Left colon (tissue), 2 donors: ENCODE measurements at regions not wholly inside any gene's neighbourhood (a gene's known extent, or its start where the extent isn't known, plus 50 kb on each side); places are given as distances from the start of the nearest gene placed in this dataset.
"Not testable (repeated sequence)": the region's sequence is repeated elsewhere in the genome, so short reads cannot be mapped to it uniquely, and the experiment has no call there.

Experiments
- ATAC-seq: fragments of 200-7000 bp; cut with Tn5 transposase; one replicate; pipeline ENCODE4 v1.9.1; 2020; ENCODE audit warnings: mild to moderate bottlenecking, moderate library complexity
- DNase-seq, 2 donors: peaks; one replicate each; pipeline ENCODE4 v3.0.0-alpha.2; 2020
- intact Hi-C, 2 donors: fragments of 100-400 bp; cut with DNase I in 1 of 2; cut with micrococcal nuclease in 1 of 2; formaldehyde crosslinking; loops; one replicate each; pipeline versions ENCODE4 v1.11.2 to v1.14.0; 2022; cut with DNase I, micrococcal nuclease
- donor health status: DM: no; HTN: no; CAD: no.
- donor health status: DM: yes; HTN: yes; CAD: no.

DNA sequence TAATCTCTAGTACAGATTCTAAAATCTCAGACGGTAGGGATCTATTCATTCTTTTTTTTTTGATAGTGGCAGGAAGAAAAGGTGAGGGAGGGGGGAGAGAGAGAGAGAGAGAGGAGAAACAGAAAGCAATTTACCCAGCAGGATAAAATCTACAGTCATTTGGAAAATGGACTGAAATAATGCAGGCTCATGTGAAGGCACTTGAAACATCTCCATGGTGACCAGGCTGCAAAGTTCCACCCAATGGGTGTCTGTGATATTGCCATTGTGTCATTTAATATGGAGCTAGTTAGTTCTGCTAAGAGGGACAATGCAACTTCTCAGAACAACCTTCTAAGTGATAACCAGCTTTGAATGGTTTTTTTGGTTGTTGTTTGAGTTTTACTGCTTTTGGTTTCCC lies 165.2 kb upstream of the RAG2 start:
- intact Hi-C loops = no loop called here
- ATAC-seq (no peak), DNase-seq (no peak)

DNA sequence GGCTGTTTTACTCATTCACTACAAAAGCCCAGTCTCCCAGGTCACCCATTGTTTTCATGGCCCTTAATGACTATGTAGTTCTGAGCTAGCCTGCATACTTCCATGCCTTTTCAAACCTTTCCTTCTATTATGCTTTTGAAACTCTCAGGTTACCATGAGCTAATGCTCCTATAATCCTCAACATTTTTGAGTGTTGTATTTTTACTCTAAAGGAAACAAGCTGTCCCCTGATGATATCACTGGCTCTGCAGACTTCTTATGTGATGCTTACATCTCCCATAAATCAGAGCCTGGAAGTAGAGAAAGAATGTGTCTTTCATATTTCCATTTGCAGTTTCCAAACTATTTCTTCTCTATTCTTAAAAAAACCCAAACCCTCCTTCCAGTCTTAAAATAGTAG lies 159.0 kb upstream of the RAG2 start:
- DNase-seq (no peak), ATAC-seq (no peak)
- intact Hi-C loops = no loop called here

GRCh38 chr11:36753960-36754359 lies 155.9 kb upstream of the RAG2 start:
- intact Hi-C loops = no loop called here
- ATAC-seq (no peak), DNase-seq (no peak)

- intact Hi-C loops = no loop called here
- no peak for ATAC-seq
These were observed 154.0 kb upstream of the RAG2 start for GRCh38 chr11:36751996-36752395.

DNA sequence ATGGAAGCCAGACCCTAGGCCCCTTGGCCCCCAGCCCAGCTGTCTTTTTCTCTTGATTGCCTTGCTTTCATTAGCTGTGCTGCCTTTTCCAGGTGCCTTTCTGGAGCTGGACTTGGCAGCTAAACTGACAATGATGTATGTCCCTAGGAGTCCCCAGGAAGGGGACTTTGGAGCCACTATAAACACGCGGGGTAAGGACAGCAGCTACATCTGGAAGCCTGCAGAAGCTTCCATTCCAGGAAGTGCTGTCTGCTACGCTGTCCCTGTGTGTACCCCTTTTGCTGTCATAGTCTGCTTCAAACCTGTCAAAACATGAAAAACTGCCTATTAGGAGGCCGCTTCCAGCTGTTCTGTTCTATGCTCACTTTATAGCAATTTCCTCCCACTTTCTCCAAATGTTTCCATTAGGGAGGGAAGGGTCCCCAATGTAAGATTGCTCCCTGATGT lies 153.3 kb upstream of the RAG2 start:
- intact Hi-C loops = no loop called here
- ATAC-seq (peak; percentile 49), DNase-seq (no peak)

More at GRCh38 chr11:36751996-36752395, 154.0 kb upstream of the RAG2 start:
- no peak for DNase-seq

- ATAC-seq (no peak), DNase-seq (no peak)
- intact Hi-C loops = no loop called here
These were observed 152.3 kb upstream of the RAG2 start for GRCh38 chr11:36750349-36750748.

DNA sequence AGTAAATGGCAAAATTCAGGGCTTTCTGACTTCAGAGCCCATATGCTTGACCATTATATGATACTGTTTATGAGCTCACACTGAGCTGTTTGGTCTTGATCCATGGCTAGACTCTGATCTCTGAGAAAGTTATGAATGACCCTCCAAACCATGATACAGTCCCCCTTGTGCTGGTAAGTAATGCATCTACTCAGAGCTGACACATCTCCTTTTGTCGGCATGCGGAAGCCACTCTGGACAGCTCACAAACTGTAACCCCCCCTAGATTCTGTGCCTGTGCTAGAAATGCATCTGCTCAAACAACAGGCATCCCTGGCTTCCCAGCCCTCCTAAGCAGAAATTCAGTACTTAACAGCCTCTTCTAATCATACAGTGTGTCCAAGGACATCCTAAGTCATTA lies 150.8 kb upstream of the RAG2 start:
- intact Hi-C loops = loop anchor here in 1 of 2 donors (10.0 kb wide), 1 partner anchor 184 kb away; the partner anchor contains the start of gene RAG1
- DNase-seq = no peak
- no peak for ATAC-seq

DNA sequence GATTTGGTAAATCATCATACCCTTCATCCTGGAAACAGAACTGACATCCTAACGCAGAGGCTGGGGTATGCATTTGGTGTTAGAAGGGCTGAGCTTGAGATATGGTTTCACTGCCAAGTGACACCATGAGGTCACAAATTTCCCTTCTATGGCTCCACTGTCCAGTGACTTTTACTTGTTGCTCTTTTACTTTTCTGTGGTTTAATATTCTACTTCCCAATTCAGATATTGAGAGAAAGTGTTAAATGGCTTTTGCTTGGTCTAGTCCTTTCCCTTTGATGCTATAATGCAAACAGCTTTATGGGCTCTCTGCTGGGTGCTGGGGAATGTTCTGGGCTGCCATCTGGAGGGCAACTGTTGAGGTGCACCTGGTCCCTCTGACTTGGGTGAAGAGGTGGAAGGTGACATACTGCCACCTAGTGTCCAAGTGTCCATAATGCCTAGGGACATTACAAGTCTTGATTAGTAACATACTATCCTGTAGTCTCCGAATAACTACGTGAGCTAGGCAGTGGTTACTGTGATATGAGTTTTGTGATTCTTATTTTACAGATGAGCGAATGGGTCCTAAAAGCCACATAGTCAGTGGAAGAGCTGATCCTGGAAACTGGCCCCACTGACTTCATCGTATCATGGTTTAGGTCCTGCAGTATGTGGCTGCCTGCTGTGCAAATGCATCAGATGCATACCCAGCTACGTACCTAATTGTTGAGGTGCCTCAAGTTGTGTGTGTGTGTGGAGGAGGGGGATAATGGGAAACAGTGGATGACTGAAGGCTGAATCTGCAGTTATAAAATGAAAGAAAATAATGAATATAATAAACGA lies 149.1 kb upstream of the RAG2 start:
- ATAC-seq = peak; percentile 98
- intact Hi-C loops = loop anchor here in 1 of 2 donors (10.0 kb wide), 1 partner anchor 182 kb away; the partner anchor contains the start of gene RAG1

DNA sequence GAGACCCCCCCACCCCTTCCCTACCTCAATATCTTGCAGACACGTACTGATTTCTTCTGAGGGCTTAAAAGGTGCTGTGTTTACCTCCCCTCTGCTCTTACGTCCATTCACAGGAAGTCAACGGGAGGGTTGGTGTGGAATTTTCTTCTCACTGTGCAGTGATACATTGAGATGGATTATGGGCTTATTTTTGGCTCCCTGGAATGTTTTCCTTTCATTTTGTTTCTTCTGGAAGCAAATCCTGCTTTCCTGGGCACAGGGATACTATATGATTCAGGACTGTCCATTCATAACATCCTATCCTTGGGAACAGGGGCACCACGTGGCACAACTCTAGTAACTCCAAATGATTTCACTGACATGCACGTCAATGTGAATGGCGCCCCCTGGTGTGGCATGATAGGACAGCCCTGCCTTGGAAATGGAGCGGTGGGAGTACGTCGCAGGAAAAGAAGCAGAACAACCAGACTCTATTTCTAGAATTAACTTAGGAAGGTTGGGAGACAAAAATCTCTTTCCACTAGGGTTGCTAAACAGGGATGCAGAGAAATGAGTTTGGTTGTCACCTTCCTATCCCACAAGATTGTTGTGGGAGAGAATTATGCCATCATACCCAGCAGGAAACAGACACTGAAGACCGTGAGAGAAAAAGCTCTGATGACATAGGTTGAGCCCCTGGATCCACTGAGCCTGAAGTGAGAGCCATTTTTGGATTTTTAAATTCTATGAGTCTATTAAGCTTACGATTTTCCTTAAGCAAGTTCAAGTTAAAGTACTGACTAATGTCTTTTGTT lies 146.5 kb upstream of the RAG2 start:
- ATAC-seq (peak; percentile 63), DNase-seq (peak; percentile 42 to 81)
- intact Hi-C loops = loop anchor here in 1 of 2 donors (2.0 to 10.0 kb wide), 2 partner anchors 42 to 180 kb away; partner anchors contain the start of gene RAG1

More for the DNA sequence above, 149.1 kb upstream of the RAG2 start:
- DNase-seq = peak; percentile 81 to 93

GRCh38 chr11:36743039-36743438 lies 145.0 kb upstream of the RAG2 start:
- intact Hi-C loops = loop anchor here in 1 of 2 donors (10.0 kb wide), 1 partner anchor 178 kb away; the partner anchor contains the start of gene RAG1
- no peak for ATAC-seq

GRCh38 chr11:36741515-36741914 lies 143.5 kb upstream of the RAG2 start:
- intact Hi-C loops = loop anchor here in 1 of 2 donors (10.0 kb wide), 1 partner anchor 177 kb away; the partner anchor contains the start of gene RAG1
- no peak for ATAC-seq
- DNase-seq = no peak

More at GRCh38 chr11:36743039-36743438, 145.0 kb upstream of the RAG2 start:
- no peak for DNase-seq

DNA sequence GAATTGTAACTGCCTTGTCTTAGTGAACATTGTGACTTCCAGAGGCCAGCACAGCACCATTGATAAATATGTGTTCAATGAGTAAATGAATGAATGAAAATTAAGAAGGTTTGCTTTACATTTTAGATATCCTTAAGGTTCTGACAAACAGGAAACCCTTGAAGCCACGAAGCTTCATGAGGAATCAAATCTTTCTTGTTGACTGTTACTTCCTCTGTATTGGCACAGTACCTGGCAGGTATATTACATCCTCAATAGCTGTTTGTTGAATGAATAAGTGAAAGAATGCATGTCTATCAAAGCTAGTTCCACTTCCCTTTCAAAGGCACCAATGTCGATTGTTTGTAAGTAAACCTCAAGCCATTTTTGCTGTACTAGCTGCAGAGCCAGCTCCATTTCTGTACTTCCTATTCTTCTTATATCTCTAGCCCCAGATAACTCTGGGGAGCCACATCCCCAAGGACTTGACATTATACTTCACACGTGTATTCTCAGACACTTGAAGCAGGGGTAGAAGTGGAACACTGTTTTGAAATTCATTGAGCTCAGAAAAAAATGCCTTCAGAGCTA lies 140.3 kb upstream of the RAG2 start:
- ATAC-seq (no peak), DNase-seq (no peak)
- intact Hi-C loops = no loop called here

DNA sequence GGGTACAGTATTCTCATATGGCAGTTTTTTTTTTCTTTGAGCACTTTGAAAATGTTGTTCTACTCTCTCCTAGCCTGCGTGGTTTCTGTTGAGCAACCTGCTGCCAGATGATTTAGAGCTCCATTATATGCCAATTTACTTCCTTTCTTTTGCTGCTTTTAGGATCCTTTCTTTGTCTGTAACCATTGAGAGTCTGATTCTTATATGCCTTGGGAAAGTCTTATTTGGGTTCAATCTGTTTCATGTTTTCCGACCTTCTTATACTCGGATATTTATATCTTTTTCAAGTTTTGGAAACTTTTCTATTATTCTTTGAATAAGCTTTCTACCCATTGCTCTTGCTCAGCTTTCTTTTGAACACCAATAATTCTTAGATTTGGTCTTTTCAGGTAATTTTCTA lies 138.1 kb upstream of the RAG2 start:
- intact Hi-C loops = no loop called here
- no peak for DNase-seq
- no peak for ATAC-seq

DNA sequence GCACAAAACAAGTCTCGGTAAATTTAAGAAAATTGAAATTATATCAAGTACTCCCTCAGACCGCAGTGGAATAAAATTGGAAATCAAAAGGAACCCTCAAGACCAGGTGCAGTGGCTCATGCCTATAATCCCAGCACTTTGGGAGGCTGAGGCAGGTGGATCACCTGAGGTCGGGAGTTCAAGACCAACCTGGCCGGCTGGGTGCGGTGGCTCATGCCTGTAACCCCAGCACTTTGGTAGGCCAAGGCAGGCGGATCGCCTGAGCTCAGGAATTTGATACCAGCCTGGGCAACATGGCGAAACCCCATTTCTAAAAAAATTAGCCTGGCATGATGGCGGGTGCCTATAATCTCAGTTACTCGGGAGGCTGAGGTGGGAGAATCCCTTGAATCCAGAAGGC lies 135.7 kb upstream of the RAG2 start:
- DNase-seq, intact Hi-C loops, ATAC-seq: not testable (repeated sequence)

DNA sequence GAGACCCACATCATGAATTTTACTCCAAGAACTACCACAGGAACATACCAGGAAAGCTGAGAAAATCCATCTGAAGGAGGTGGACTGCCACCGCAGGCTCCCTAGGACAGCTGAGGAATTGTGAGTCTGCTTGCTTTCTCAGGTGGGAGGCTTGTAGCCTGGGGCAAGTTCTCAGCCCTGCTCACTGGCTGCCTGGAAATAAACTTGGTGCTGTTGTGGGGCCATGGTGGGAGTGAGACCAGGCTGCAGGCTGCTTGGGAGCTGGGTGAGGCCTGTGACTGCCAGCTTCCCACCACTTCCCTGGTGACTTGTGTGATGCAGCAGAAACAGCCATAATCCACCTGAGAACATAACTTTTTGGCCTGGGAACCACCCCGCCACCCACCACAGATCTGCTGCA lies 132.7 kb upstream of the RAG2 start:
- intact Hi-C loops = no loop called here
- no peak for ATAC-seq
- no peak for DNase-seq

DNA sequence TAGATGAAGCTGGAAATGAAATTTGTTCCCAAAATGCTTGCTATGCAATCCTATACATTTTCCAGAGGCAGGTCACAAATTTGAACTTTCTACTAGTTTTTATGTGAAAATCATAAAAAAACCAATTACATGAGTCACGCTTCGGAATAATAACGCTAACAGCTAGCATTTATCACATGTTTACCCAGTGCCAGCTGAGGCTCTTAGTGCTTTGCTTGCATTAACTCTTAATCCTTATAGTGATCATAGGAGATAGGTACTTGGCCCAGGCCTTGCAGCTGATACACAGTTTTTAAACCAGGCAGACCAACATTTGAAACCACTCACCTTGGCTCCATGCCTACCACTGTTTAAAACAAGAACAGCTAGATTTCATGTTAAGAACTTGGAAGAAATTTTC lies 131.8 kb upstream of the RAG2 start:
- intact Hi-C loops = no loop called here
- DNase-seq = no peak
- no peak for ATAC-seq

DNA sequence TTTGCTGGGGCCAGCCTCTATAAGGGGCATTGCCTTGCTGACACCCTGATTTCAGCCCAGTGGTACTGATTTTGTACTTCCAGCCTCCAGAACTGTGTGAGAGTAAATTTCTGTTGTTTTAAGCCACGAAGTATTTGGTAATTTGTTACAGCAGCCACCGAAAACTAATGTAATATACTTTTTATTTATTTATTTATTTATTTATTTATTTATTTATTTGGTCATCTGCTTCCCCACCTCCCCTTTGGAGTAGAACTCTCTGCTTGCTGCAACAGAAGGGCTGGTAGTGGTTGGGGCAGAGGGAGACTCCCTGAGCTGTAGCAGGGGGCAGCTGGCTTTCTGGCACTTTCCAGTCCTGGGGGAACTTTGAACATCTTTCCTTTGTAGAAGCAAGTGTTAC lies 128.4 kb upstream of the RAG2 start:
- ATAC-seq = no peak
- intact Hi-C loops = no loop called here
- no peak for DNase-seq

- intact Hi-C loops = no loop called here
- DNase-seq (no peak), ATAC-seq (no peak)
These were observed 126.8 kb upstream of the RAG2 start for GRCh38 chr11:36724742-36725385.

DNA sequence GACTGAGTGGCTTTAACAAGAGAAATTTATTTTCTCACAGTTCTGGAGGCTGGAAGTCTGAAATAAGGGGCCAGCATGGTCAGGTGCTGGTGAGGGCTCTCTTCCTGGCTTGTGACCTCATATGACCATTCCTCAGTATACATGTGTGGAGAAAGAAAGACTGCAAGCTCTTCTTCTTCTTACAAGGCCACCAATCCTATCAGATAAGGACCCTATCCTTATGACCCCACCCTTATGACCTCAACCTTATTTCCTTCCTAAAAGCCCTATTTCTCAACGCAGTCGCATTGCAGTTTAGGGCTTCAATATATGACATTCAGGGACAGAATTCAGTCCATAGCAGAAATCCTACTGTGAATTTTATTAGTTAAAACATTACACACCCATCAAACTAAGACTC lies 124.4 kb upstream of the RAG2 start:
- ATAC-seq = no peak
- DNase-seq = no peak
- intact Hi-C loops = no loop called here
